Activated CD4-positive, alpha-beta memory T cell treated with anti-CD3 and anti-CD28 coated beads for 36 hours (primary cell): ENCODE measurements at regions not wholly inside any gene's neighbourhood (a gene's known extent, or its start where the extent isn't known, plus 50 kb on each side); places are given as distances from the start of the nearest gene placed in this dataset.
"Not testable (repeated sequence)": the region's sequence is repeated elsewhere in the genome, so short reads cannot be mapped to it uniquely, and the experiment has no call there.

Source experiments
- CTCF ChIA-PET: fragments of 350-600 bp; sonication (Branson Sonifier 250); formaldehyde crosslinking; loops from one replicate; lab custom pipeline; 2021; ENCODE audit warnings: antibody characterized with exemption, inconsistent platforms; lab: Charles Lee
- POLR2A ChIA-PET: fragments of 350-600 bp; sonication (Branson Sonifier 250); formaldehyde crosslinking; loops from one replicate; lab custom pipeline; 2021; ENCODE audit warnings: antibody characterized with exemption; lab: Charles Lee
- DNase-seq: peaks from one replicate; pipeline ENCODE4 v3.0.0-alpha.2; 2020
- H3K27ac Mint-ChIP-seq: one replicate; pipeline ENCODE4 v1.8.0; 2021; ENCODE audit warnings: mixed read lengths
- H3K27me3 Mint-ChIP-seq: one replicate; pipeline ENCODE4 v1.8.0; 2021; ENCODE audit warnings: mixed read lengths
- H3K36me3 Mint-ChIP-seq: one replicate; pipeline ENCODE4 v1.8.0; 2021; ENCODE audit warnings: mixed read lengths
- H3K4me1 Mint-ChIP-seq: one replicate; pipeline ENCODE4 v1.8.0; 2021; ENCODE audit warnings: low read depth, mixed read lengths
- H3K4me3 Mint-ChIP-seq: one replicate; pipeline ENCODE4 v1.8.0; 2021; ENCODE audit warnings: mild to moderate bottlenecking, mixed read lengths
- H3K9me3 Mint-ChIP-seq: one replicate; pipeline ENCODE4 v1.8.0; 2021; ENCODE audit warnings: mixed read lengths
- intact Hi-C: fragments of 100-400 bp; cut with micrococcal nuclease; formaldehyde crosslinking; loops from one replicate; pipeline ENCODE4 v1.15.1; 2023

- intact Hi-C loops, result no loop called here
- peak; percentile 32 for DNase-seq
- H3K27me3 Mint-ChIP-seq, result peaks cover 2% of the 10 kb centered on the region
- no peaks in the 10 kb centered on the region for H3K36me3 Mint-ChIP-seq
- H3K9me3 Mint-ChIP-seq, result no peaks in the 10 kb centered on the region
- H3K4me3 Mint-ChIP-seq, result no peak overlapping the region
- H3K27ac Mint-ChIP-seq, result no peak overlapping the region
- CTCF ChIA-PET, result no interaction called here
- H3K4me1 Mint-ChIP-seq, result peaks cover 47% of the 10 kb centered on the region
- POLR2A ChIA-PET, result no interaction called here
These were observed 51.8 kb upstream of the AGR3 start for GRCh38 chr7:16933296-16934279.

- H3K4me1 Mint-ChIP-seq, result peaks cover 50% of the 10 kb centered on the region
- H3K27me3 Mint-ChIP-seq, result peaks cover 2% of the 10 kb centered on the region
- H3K36me3 Mint-ChIP-seq, result no peaks in the 10 kb centered on the region
- DNase-seq, result peak; percentile 39
- H3K4me3 Mint-ChIP-seq, result no peak overlapping the region
- CTCF ChIA-PET, result interaction anchor here (1.0 kb wide), 1 partner anchor 16 kb away, joined by 3 read pairs; no protein-coding TSS in a partner anchor
- POLR2A ChIA-PET, result no interaction called here
- H3K9me3 Mint-ChIP-seq, result no peaks in the 10 kb centered on the region
- no peak overlapping the region for H3K27ac Mint-ChIP-seq
- intact Hi-C loops, result no loop called here
These were observed 53.0 kb upstream of the AGR3 start for GRCh38 chr7:16934722-16935340.

- peaks cover 51% of the 10 kb centered on the region for H3K4me1 Mint-ChIP-seq
- no peaks in the 10 kb centered on the region for H3K27me3 Mint-ChIP-seq
- no peak overlapping the region for H3K4me3 Mint-ChIP-seq
- no peak overlapping the region for H3K27ac Mint-ChIP-seq
- H3K36me3 Mint-ChIP-seq, result no peaks in the 10 kb centered on the region
- POLR2A ChIA-PET, result no interaction called here
- CTCF ChIA-PET, result interaction anchor here (1.0 kb wide), 1 partner anchor 17 kb away, joined by 3 read pairs; no protein-coding TSS in a partner anchor
- intact Hi-C loops, result no loop called here
- H3K9me3 Mint-ChIP-seq, result no peaks in the 10 kb centered on the region
- DNase-seq, result no peak
These were observed 53.6 kb upstream of the AGR3 start for GRCh38 chr7:16935341-16935735.

GRCh38 chr7:16936626-16937422 lies 55.0 kb upstream of the AGR3 start:
- no peak overlapping the region for H3K4me3 Mint-ChIP-seq
- no peaks in the 10 kb centered on the region for H3K27me3 Mint-ChIP-seq
- H3K4me1 Mint-ChIP-seq, result peaks cover 42% of the 10 kb centered on the region
- ChIA-PET CTCF (no interaction called here), POLR2A (no interaction called here)
- intact Hi-C loops, result no loop called here
- no peak overlapping the region for H3K27ac Mint-ChIP-seq
- no peaks in the 10 kb centered on the region for H3K36me3 Mint-ChIP-seq
- no peaks in the 10 kb centered on the region for H3K9me3 Mint-ChIP-seq
- DNase-seq, result no peak

- H3K4me3 Mint-ChIP-seq, result no peak overlapping the region
- H3K27me3 Mint-ChIP-seq, result no peaks in the 10 kb centered on the region
- ChIA-PET CTCF (no interaction called here), POLR2A (no interaction called here)
- peaks cover 28% of the 10 kb centered on the region for H3K4me1 Mint-ChIP-seq
- intact Hi-C loops, result no loop called here
- no peaks in the 10 kb centered on the region for H3K9me3 Mint-ChIP-seq
- no peaks in the 10 kb centered on the region for H3K36me3 Mint-ChIP-seq
- peak; percentile 14 for DNase-seq
- H3K27ac Mint-ChIP-seq, result no peak overlapping the region
These were observed 57.4 kb upstream of the AGR3 start for GRCh38 chr7:16939161-16939560.

- peaks cover 17% of the 10 kb centered on the region for H3K4me1 Mint-ChIP-seq
- no peaks in the 10 kb centered on the region for H3K27me3 Mint-ChIP-seq
- no peaks in the 10 kb centered on the region for H3K36me3 Mint-ChIP-seq
- no peak for DNase-seq
- no peaks in the 10 kb centered on the region for H3K9me3 Mint-ChIP-seq
- ChIA-PET POLR2A (no interaction called here), CTCF (interaction anchor here (0.7 to 0.9 kb wide), 2 partner anchors 23 to 626 kb away, joined by 3 to 5 read pairs; no protein-coding TSS in a partner anchor)
- no peak overlapping the region for H3K27ac Mint-ChIP-seq
- intact Hi-C loops, result no loop called here
- H3K4me3 Mint-ChIP-seq, result no peak overlapping the region
These were observed 59.0 kb upstream of the AGR3 start for GRCh38 chr7:16940776-16941175.

- Mint-ChIP-seq H3K9me3 (peaks cover 9% of the 10 kb centered on the region), H3K27ac (no peak overlapping the region), H3K4me3 (no peak overlapping the region), H3K36me3 (no peaks in the 10 kb centered on the region), H3K27me3 (no peaks in the 10 kb centered on the region), H3K4me1 (peaks cover 17% of the 10 kb centered on the region)
- no peak for DNase-seq
- ChIA-PET CTCF (no interaction called here), POLR2A (no interaction called here)
- intact Hi-C loops, result no loop called here
These were observed 61.2 kb upstream of the AGR3 start for GRCh38 chr7:16942929-16943509.

- intact Hi-C loops, result no loop called here
- CTCF ChIA-PET, result interaction anchor here (0.7 kb wide), 1 partner anchor 392 kb away, joined by 3 read pairs; no protein-coding TSS in a partner anchor
- POLR2A ChIA-PET, result no interaction called here
These were observed 63.2 kb upstream of the AGR3 start for GRCh38 chr7:16944936-16945335.

GRCh38 chr7:16945372-16945771 lies 63.6 kb upstream of the AGR3 start:
- no peak for DNase-seq
- Mint-ChIP-seq H3K27me3 (no peaks in the 10 kb centered on the region), H3K9me3 (peaks cover 23% of the 10 kb centered on the region), H3K27ac (no peak overlapping the region), H3K4me3 (no peak overlapping the region), H3K4me1 (peaks cover 3% of the 10 kb centered on the region), H3K36me3 (no peaks in the 10 kb centered on the region)
- ChIA-PET POLR2A (no interaction called here), CTCF (no interaction called here)
- intact Hi-C loops, result no loop called here

More at GRCh38 chr7:16944936-16945335, 63.2 kb upstream of the AGR3 start:
- H3K36me3 Mint-ChIP-seq, result no peaks in the 10 kb centered on the region
- H3K27ac Mint-ChIP-seq, result no peak overlapping the region
- no peaks in the 10 kb centered on the region for H3K27me3 Mint-ChIP-seq
- H3K4me1 Mint-ChIP-seq, result peaks cover 6% of the 10 kb centered on the region
- peaks cover 23% of the 10 kb centered on the region for H3K9me3 Mint-ChIP-seq
- DNase-seq, result no peak
- no peak overlapping the region for H3K4me3 Mint-ChIP-seq

GRCh38 chr7:16948110-16948509 lies 66.3 kb upstream of the AGR3 start:
- intact Hi-C loops, CTCF ChIA-PET, H3K4me3 Mint-ChIP-seq, POLR2A ChIA-PET, H3K27ac Mint-ChIP-seq, DNase-seq, H3K36me3 Mint-ChIP-seq, H3K4me1 Mint-ChIP-seq, H3K27me3 Mint-ChIP-seq: not testable (repeated sequence)
- H3K9me3 Mint-ChIP-seq, result peaks cover 23% of the 10 kb centered on the region

GRCh38 chr7:16951483-16952080 lies 69.8 kb upstream of the AGR3 start:
- H3K36me3 Mint-ChIP-seq, result no peaks in the 10 kb centered on the region
- no peak overlapping the region for H3K4me3 Mint-ChIP-seq
- no peak overlapping the region for H3K27ac Mint-ChIP-seq
- H3K27me3 Mint-ChIP-seq, result no peaks in the 10 kb centered on the region
- H3K9me3 Mint-ChIP-seq, result peaks cover 23% of the 10 kb centered on the region
- intact Hi-C loops, result no loop called here
- H3K4me1 Mint-ChIP-seq, result no peaks in the 10 kb centered on the region
- CTCF ChIA-PET, result interaction anchor here (1.5 kb wide), 1 partner anchor 10 kb away, joined by 3 read pairs; no protein-coding TSS in a partner anchor
- no peak for DNase-seq
- POLR2A ChIA-PET, result no interaction called here
